ENCODE measurements at regions not wholly inside any gene's neighbourhood (a gene's known extent, or its start where the extent isn't known, plus 50 kb on each side); places are given as distances from the start of the nearest gene placed in this dataset.
"Not testable (repeated sequence)": the region's sequence is repeated elsewhere in the genome, so short reads cannot be mapped to it uniquely, and the experiment has no call there.

- Histone ChIP-seq H3K27ac (replicated peaks) (no peak overlapping the region), H3K27me3 (ENCODE audit: insufficient read depth, poor library complexity, severe bottlenecking) (peaks cover 2% of the 10 kb centered on the region), H3K4me3 (replicated peaks; ENCODE audit: insufficient read depth, low read length) (no peak overlapping the region)
- TF ChIP-seq GABPA (IDR thresholded peaks at IDR 0.05; ENCODE audit: low read depth), result no peak
- no peak for DNase-seq (ENCODE audit: low read depth in 1 of 2, low spot score in 1 of 2)
Measured at GRCh38 chr18:1018181-1018681, 113.6 kb downstream of the ADCYAP1 start.

GRCh38 chr18:1019191-1019590 lies 114.5 kb downstream of the ADCYAP1 start:
- DNase-seq (ENCODE audit: low read depth in 1 of 2, low spot score in 1 of 2), result no peak
- peaks cover 2% of the 10 kb centered on the region for H3K27me3 ChIP-seq (ENCODE audit: insufficient read depth, poor library complexity, severe bottlenecking)
- H3K27ac ChIP-seq (replicated peaks), result no peak overlapping the region
- TF ChIP-seq POLR2AphosphoS5 (IDR thresholded peaks at IDR 0.05; ENCODE audit: low read depth) (no peak), GABPA (IDR thresholded peaks at IDR 0.05; ENCODE audit: low read depth) (no peak), SPI1 (IDR thresholded peaks at IDR 0.05; ENCODE audit: borderline replicate concordance, low read depth) (no peak)
- no peak overlapping the region for H3K4me3 ChIP-seq (replicated peaks; ENCODE audit: insufficient read depth, low read length)

- Histone ChIP-seq H3K27me3 (ENCODE audit: insufficient read depth, poor library complexity, severe bottlenecking) (peaks cover 2% of the 10 kb centered on the region), H3K4me3 (replicated peaks; ENCODE audit: insufficient read depth, low read length) (no peak overlapping the region), H3K27ac (replicated peaks) (no peak overlapping the region)
- no peak for DNase-seq (ENCODE audit: low read depth in 1 of 2, low spot score in 1 of 2)
- no peak for TF ChIP-seq POLR2AphosphoS5 (IDR thresholded peaks at IDR 0.05; ENCODE audit: low read depth)
- no peak for TF ChIP-seq GABPA (IDR thresholded peaks at IDR 0.05; ENCODE audit: low read depth)
- no peak for TF ChIP-seq REST (IDR thresholded peaks at IDR 0.05; ENCODE audit: insufficient replicate concordance, low read depth)
- TF ChIP-seq CTCF (IDR thresholded peaks at IDR 0.05; ENCODE audit: insufficient read depth, low read length), result no peak
- TF ChIP-seq SPI1 (IDR thresholded peaks at IDR 0.05; ENCODE audit: borderline replicate concordance, low read depth), result no peak
Measured at GRCh38 chr18:1020731-1021344, 116.2 kb downstream of the ADCYAP1 start.

GRCh38 chr18:1026930-1027329 lies 122.3 kb downstream of the ADCYAP1 start:
- no peak for DNase-seq (ENCODE audit: low read depth in 1 of 2, low spot score in 1 of 2)
- H3K4me3 ChIP-seq (replicated peaks; ENCODE audit: insufficient read depth, low read length), result no peak overlapping the region
- H3K27me3 ChIP-seq (ENCODE audit: insufficient read depth, poor library complexity, severe bottlenecking), result peaks cover 2% of the 10 kb centered on the region
- TF ChIP-seq SPI1 (IDR thresholded peaks at IDR 0.05; ENCODE audit: borderline replicate concordance, low read depth) (no peak), CTCF (IDR thresholded peaks at IDR 0.05; ENCODE audit: insufficient read depth, low read length) (no peak), GABPA (IDR thresholded peaks at IDR 0.05; ENCODE audit: low read depth) (no peak), POLR2AphosphoS5 (IDR thresholded peaks at IDR 0.05; ENCODE audit: low read depth) (no peak), REST (IDR thresholded peaks at IDR 0.05; ENCODE audit: insufficient replicate concordance, low read depth) (no peak)
- no peak overlapping the region for H3K27ac ChIP-seq (replicated peaks)

GRCh38 chr18:1033092-1033491 lies 128.4 kb downstream of the ADCYAP1 start:
- not testable (repeated sequence) for H3K27ac ChIP-seq (replicated peaks); H3K4me3 ChIP-seq (replicated peaks; ENCODE audit: insufficient read depth, low read length); H3K27me3 ChIP-seq (ENCODE audit: insufficient read depth, poor library complexity, severe bottlenecking); DNase-seq (ENCODE audit: low read depth in 1 of 2, low spot score in 1 of 2)

Measured in HL-60 (cell line).